ENCODE measurements at regions not wholly inside any gene's neighbourhood (a gene's known extent, or its start where the extent isn't known, plus 50 kb on each side); places are given as distances from the start of the nearest gene placed in this dataset.
A peak's percentile ranks its signal among the peaks of the same experiment; 100 is the strongest.

DNA sequence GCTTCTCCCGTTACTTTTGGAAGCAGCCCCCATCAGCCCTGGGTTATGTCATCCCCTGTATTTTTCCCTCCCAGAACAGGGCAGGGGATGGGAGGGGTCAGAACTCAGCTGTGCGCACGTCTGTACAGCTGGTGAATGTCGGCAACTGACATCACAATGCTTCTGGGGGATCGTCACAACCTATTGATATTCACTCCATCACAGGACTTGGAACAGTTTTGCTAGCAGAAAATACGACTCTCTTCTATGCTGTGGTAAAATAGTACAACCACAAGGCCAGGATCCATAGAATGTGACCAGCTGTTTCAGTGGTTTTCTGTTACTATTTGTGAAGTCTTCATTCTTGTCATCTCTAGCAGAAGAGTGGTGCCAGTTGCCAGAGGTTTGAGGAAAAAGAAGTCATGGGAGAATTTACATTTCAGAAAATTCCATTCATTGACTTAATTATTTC, 77.1 kb upstream of the KLF4 start:
- H3K36me3 ChIP-seq (replicated peaks in 1 of 2) = no peaks in the 10 kb centered on the region
- intact Hi-C loops (cut with DNase I) = no loop called here
- H3K27ac ChIP-seq = no peak overlapping the region
- peaks cover 0 to 8% of the 10 kb centered on the region in 2 donors for H3K4me1 ChIP-seq (replicated peaks in 1 of 2)
- TF ChIP-seq POLR2A (IDR thresholded peaks at IDR 0.05) = no peak
- TF ChIP-seq, protein P1, sequence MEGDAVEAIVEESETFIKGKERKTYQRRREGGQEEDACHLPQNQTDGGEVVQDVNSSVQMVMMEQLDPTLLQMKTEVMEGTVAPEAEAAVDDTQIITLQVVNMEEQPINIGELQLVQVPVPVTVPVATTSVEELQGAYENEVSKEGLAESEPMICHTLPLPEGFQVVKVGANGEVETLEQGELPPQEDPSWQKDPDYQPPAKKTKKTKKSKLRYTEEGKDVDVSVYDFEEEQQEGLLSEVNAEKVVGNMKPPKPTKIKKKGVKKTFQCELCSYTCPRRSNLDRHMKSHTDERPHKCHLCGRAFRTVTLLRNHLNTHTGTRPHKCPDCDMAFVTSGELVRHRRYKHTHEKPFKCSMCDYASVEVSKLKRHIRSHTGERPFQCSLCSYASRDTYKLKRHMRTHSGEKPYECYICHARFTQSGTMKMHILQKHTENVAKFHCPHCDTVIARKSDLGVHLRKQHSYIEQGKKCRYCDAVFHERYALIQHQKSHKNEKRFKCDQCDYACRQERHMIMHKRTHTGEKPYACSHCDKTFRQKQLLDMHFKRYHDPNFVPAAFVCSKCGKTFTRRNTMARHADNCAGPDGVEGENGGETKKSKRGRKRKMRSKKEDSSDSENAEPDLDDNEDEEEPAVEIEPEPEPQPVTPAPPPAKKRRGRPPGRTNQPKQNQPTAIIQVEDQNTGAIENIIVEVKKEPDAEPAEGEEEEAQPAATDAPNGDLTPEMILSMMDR (IDR thresholded peaks at IDR 0.05) = no peak
- WGBS, 4 donors = 68 to 81% (median 75%) methylated on average over 6 of the region's 6 CpGs
- no peaks in the 10 kb centered on the region for H3K27me3 ChIP-seq
- no peak overlapping the region for H3K4me3 ChIP-seq
- no peak for DNase-seq
- no peaks in the 10 kb centered on the region for H3K9me3 ChIP-seq (replicated peaks in 1 of 3)

DNA sequence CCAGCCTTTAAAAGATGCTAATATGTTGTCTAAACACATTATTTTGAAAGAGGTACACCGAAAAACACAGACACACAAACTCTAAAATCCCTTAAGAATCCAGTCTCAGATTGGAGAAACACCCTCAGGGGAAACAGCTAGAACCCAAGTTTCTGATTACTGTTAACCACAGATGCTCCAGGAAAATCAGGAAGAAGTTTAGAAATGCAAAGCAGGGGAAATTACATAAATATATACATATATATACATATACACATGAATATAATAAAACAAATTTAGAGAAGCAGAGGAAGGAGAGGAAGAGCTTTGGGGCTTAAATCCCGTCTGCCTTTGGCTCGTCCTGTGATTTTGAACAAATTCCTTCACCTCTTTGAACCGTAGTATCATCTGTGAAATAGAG, 73.2 kb upstream of the KLF4 start:
- TF ChIP-seq POLR2A (IDR thresholded peaks at IDR 0.05) = no peak
- TF ChIP-seq, protein P1 (IDR thresholded peaks at IDR 0.05) = no peak
- Histone ChIP-seq H3K27me3 (no peaks in the 10 kb centered on the region), H3K4me1 (replicated peaks in 1 of 2) (no peaks in the 10 kb centered on the region), H3K27ac (no peak overlapping the region), H3K4me3 (no peak overlapping the region), H3K36me3 (replicated peaks in 1 of 2) (no peaks in the 10 kb centered on the region), H3K9me3 (replicated peaks in 1 of 3) (no peaks in the 10 kb centered on the region)
- WGBS, 4 donors = 91 to 94% (median 93%) methylated on average over 4 of the region's 4 CpGs
- no peak for DNase-seq
- intact Hi-C loops (cut with DNase I) = no loop called here

- DNase-seq = peak in 1 of 7 donors; percentile 14
- H3K4me3 ChIP-seq = no peak overlapping the region
- intact Hi-C loops (cut with DNase I) = no loop called here
- TF ChIP-seq, protein P1 (IDR thresholded peaks at IDR 0.05) = no peak
- TF ChIP-seq POLR2A (IDR thresholded peaks at IDR 0.05) = no peak
- no peaks in the 10 kb centered on the region for H3K9me3 ChIP-seq (replicated peaks in 1 of 3)
- 74 to 84% (median 80%) methylated on average over 9 of the region's 9 CpGs for WGBS, 4 donors
- no peaks in the 10 kb centered on the region for H3K27me3 ChIP-seq
- no peak overlapping the region for H3K27ac ChIP-seq
- no peaks in the 10 kb centered on the region for H3K36me3 ChIP-seq (replicated peaks in 1 of 2)
- H3K4me1 ChIP-seq (replicated peaks in 1 of 2) = no peaks in the 10 kb centered on the region
Observed at GRCh38 chr9:107559494-107560086, 70.0 kb upstream of the KLF4 start.

- Histone ChIP-seq H3K27me3 (no peaks in the 10 kb centered on the region), H3K9me3 (replicated peaks in 1 of 3) (no peaks in the 10 kb centered on the region), H3K27ac (no peak overlapping the region), H3K36me3 (replicated peaks in 1 of 2) (no peaks in the 10 kb centered on the region), H3K4me1 (replicated peaks in 1 of 2) (no peaks in the 10 kb centered on the region), H3K4me3 (no peak overlapping the region)
- DNase-seq = no peak
- 67 to 95% (median 84%) methylated on average over 5 of the region's 5 CpGs for WGBS, 4 donors
- TF ChIP-seq, protein P1 (IDR thresholded peaks at IDR 0.05) = no peak
- no peak for TF ChIP-seq POLR2A (IDR thresholded peaks at IDR 0.05)
- intact Hi-C loops (cut with DNase I) = no loop called here
Observed at GRCh38 chr9:107557236-107557990, 67.8 kb upstream of the KLF4 start.

Data from adrenal gland (tissue), 9 donors.